Neural crest cell (in vitro differentiated cells): ENCODE measurements at regions not wholly inside any gene's neighbourhood (a gene's known extent, or its start where the extent isn't known, plus 50 kb on each side); places are given as distances from the start of the nearest gene placed in this dataset.

Source experiments
- DNase-seq: peaks from one replicate; pipeline ENCODE4 v3.0.0; 2021; ENCODE audit warnings: low read depth, mixed read lengths, low spot score
- H3K27ac Mint-ChIP-seq: one replicate; pipeline ENCODE4 v1.8.0; 2021; ENCODE audit warnings: mild to moderate bottlenecking, mixed read lengths; ENCODE audit not compliant: unreplicated experiment
- H3K27me3 Mint-ChIP-seq: 2 replicates; pipeline ENCODE4 v1.8.0; 2021; ENCODE audit warnings: low read depth, mild to moderate bottlenecking, mixed read lengths
- H3K36me3 Mint-ChIP-seq: 2 replicates; pipeline ENCODE4 v1.8.0; 2021; ENCODE audit warnings: low read depth, mild to moderate bottlenecking, mixed read lengths
- H3K4me1 Mint-ChIP-seq: 2 replicates; pipeline ENCODE4 v1.8.0; 2021; ENCODE audit warnings: mixed read lengths
- H3K4me3 Mint-ChIP-seq: one replicate; pipeline ENCODE4 v1.8.0; 2021; ENCODE audit warnings: mild to moderate bottlenecking, mixed read lengths
- H3K9me3 Mint-ChIP-seq: 2 replicates; pipeline ENCODE4 v1.8.0; 2021; ENCODE audit warnings: mixed read lengths
- TF ChIP-seq, protein P1 (sequence below): fragments of 200-600 bp; sonication (generic); conservative IDR thresholded peaks from 2 replicates; pipeline ENCODE4 v1.5.0; 2021; ENCODE audit warnings: antibody characterized with exemption, mild to moderate bottlenecking

DNA sequence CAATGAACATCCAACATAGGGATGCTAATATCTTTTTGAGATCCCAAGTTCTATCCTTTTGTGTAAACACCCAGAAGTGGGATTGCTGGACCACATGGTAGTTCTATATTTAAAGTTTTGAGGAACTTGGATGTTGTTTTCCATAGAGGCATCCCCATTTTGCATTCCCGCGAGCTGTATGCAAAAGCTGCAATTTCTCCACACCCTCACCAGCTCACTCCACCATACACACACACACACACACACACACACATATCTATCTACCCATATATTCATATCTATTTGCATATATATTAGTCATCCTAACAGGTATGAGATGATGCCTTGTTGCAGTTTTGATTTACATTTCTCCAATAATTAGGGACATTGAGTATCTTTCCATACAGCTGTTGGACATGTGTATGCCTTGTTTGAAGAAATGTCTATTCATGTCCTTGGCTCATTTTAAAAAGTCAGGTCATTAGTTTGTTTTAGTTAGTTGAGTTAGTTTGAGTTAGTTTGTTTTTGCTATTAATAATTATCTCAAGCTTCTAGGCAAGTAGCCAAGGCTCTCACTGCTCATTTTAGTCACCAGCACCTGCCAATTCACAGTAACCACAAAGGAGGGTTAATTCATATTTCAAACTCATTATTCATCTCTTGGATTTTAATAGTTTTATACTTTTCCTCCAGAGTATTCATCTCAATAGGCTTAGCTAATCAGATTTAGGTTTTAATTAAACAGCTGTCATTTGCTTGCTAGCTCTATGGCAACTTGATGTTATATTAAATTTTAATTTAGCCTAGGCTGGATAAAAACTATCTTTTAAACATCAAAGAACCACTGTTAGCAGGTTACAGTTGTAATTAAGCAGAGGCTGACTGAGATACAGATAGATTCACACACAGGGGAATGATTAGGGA lies 1435.9 kb upstream of the TMEM132C start:
- H3K4me3 Mint-ChIP-seq: no peak overlapping the region
- H3K36me3 Mint-ChIP-seq: no peaks in the 10 kb centered on the region
- TF ChIP-seq, protein P1, sequence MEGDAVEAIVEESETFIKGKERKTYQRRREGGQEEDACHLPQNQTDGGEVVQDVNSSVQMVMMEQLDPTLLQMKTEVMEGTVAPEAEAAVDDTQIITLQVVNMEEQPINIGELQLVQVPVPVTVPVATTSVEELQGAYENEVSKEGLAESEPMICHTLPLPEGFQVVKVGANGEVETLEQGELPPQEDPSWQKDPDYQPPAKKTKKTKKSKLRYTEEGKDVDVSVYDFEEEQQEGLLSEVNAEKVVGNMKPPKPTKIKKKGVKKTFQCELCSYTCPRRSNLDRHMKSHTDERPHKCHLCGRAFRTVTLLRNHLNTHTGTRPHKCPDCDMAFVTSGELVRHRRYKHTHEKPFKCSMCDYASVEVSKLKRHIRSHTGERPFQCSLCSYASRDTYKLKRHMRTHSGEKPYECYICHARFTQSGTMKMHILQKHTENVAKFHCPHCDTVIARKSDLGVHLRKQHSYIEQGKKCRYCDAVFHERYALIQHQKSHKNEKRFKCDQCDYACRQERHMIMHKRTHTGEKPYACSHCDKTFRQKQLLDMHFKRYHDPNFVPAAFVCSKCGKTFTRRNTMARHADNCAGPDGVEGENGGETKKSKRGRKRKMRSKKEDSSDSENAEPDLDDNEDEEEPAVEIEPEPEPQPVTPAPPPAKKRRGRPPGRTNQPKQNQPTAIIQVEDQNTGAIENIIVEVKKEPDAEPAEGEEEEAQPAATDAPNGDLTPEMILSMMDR: no peak
- H3K9me3 Mint-ChIP-seq: peaks cover 8% of the 10 kb centered on the region
- peaks cover 84% of the 10 kb centered on the region for H3K27me3 Mint-ChIP-seq
- H3K4me1 Mint-ChIP-seq: no peaks in the 10 kb centered on the region
- no peak for DNase-seq
- no peak overlapping the region for H3K27ac Mint-ChIP-seq

DNA sequence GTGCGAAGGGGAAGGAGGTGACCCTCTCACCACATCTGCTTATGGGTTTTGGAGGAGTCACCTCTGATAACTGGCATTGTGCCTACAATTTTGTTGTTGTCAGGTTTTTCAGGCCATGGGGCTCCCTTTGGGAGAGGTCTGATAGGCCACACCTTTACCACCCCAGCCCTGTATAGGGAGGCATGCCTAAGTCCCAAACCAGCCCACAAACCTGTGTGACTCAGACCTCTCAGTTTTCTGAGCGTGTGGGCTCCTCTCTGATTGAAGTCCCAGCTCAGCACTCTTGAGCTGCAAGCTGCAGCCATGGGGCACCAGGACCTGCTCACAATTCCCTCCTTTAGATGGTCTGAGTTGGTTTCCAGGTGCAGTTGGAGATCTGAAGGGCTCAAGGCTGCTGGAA lies 1429.3 kb upstream of the TMEM132C start:
- TF ChIP-seq, protein P1: no peak
- H3K36me3 Mint-ChIP-seq: peaks cover 7% of the 10 kb centered on the region
- H3K4me3 Mint-ChIP-seq: no peak overlapping the region

DNA sequence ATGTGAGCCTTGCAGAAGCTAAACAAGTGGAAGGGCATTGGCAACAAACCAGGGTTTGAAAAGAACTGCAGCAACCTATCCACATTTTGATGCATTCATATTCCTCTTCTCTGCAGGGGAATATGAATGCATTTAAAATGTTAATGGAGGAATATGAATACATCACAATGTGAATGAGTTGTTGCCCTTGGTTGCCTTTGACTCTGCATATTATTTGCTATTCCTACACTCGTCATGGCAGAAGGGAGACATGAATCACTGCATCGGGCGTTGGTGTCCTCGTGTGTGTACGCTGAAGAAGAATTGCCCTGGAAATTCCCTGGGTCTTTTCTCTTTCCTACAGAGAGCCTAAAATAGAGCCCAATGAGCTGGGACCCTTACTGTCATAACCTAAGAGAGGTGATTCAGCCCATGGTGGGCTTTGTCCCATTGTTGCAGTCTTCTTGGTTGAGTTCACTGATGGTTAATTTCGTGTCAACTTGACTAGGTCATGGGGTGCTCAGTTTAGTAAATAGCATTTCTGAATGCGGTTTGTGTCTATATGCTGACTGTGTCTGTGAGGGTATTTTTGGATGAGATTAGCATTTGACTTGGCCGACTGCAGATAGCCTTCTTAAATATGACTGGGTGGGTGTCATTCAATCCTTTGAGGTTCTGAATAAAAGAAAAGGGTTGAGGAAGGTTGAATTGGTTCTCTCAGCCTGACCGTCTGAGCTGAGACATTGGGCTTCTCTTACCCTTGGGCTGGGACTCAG lies 1422.9 kb upstream of the TMEM132C start:
- TF ChIP-seq, protein P1: no peak
- Mint-ChIP-seq H3K36me3 (no peaks in the 10 kb centered on the region), H3K9me3 (peaks cover 2% of the 10 kb centered on the region)

More for the DNA sequence above, 1429.3 kb upstream of the TMEM132C start:
- H3K4me1 Mint-ChIP-seq: no peaks in the 10 kb centered on the region
- DNase-seq: no peak
- H3K27me3 Mint-ChIP-seq: peaks cover 29% of the 10 kb centered on the region
- H3K27ac Mint-ChIP-seq: no peak overlapping the region
- peaks cover 16% of the 10 kb centered on the region for H3K9me3 Mint-ChIP-seq

DNA sequence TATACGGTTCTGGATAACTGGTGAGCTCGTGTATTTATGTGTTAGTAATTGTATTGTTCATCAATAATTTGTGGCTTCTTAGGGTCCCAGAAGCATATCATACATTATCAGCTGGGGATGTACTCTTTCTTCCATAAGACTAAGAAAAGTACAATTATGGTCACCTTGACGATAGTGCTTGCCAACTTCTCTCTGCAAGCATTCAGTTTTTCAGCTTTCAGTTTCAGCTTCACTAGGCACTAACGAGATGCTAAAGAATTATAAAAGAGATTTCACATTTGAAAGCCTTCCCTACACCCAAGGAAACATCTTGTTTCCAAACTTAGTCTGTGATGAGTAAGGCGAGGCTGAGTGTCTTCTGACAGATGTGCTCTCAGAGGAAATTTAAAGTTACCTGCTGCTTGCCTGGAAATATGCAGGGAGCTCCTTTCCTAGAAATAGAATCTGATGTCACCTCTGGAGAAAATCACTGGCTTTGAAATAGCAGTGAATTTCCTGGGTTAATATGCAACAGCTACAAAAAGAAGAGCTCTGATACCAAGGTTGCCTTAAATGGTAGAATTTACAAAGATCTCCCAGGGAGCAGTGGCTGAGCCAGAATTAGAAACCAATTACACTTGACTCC lies 1419.9 kb upstream of the TMEM132C start:
- TF ChIP-seq, protein P1: no peak

More for the DNA sequence above, 1422.9 kb upstream of the TMEM132C start:
- Mint-ChIP-seq H3K27me3 (peaks cover 2% of the 10 kb centered on the region), H3K4me1 (no peaks in the 10 kb centered on the region), H3K4me3 (no peak overlapping the region), H3K27ac (no peak overlapping the region)
- no peak for DNase-seq

DNA sequence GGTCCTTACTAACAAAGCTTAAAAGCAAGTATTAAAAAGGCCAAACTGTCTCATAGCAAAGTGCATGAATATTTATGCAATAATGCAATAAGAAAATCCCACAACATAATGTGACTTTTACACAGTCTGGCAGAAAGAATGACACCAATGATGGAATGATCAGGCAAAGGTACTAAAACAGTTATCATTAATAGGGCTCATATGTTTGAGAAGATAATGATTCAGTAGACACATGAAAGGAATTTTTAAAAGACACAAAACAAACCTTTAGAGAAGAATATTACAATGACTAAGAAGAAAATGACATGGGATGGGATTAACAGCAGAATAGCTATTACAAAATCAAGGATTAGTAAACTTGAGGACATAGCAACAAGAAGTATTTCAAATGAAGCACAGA lies 1411.2 kb upstream of the TMEM132C start:
- Mint-ChIP-seq H3K4me3 (no peak overlapping the region), H3K4me1 (no peaks in the 10 kb centered on the region), H3K9me3 (no peaks in the 10 kb centered on the region), H3K27ac (no peak overlapping the region), H3K36me3 (no peaks in the 10 kb centered on the region), H3K27me3 (peaks cover 3% of the 10 kb centered on the region)
- no peak for DNase-seq
- TF ChIP-seq, protein P1: no peak

More for the DNA sequence above, 1419.9 kb upstream of the TMEM132C start:
- Mint-ChIP-seq H3K36me3 (no peaks in the 10 kb centered on the region), H3K4me1 (no peaks in the 10 kb centered on the region), H3K4me3 (no peak overlapping the region), H3K27ac (no peak overlapping the region), H3K9me3 (peaks cover 2% of the 10 kb centered on the region), H3K27me3 (peaks cover 2% of the 10 kb centered on the region)
- DNase-seq: no peak
